HL-60 (cell line): ENCODE measurements at regions not wholly inside any gene's neighbourhood (a gene's known extent, or its start where the extent isn't known, plus 50 kb on each side); places are given as distances from the start of the nearest gene placed in this dataset.

ENCODE experiments used
- DNase-seq, 2 experiments: peaks; one replicate each; pipeline ENCODE4 v3.0.0-alpha.2; 2010 to 2020; ENCODE audit warnings: low read depth in 1 of 2, low spot score in 1 of 2
- H3K27ac ChIP-seq: fragments of 250-450 bp; sonication (Bioruptor Pico); replicated peaks from 2 replicates; pipeline ENCODE4 v1.5.1; 2020; ENCODE audit warnings: mild to moderate bottlenecking, moderate library complexity
- H3K27me3 ChIP-seq: fragments of 250-450 bp; sonication (Bioruptor Pico); 2 replicates; pipeline ENCODE4 v1.5.1; 2021; ENCODE audit warnings: mild to moderate bottlenecking, moderate library complexity; ENCODE audit not compliant: insufficient read depth, poor library complexity, severe bottlenecking
- H3K4me3 ChIP-seq: replicated peaks from 2 replicates; pipeline ENCODE4 v1.5.1; 2011; ENCODE audit warnings: mild to moderate bottlenecking, control low read depth, low read length; ENCODE audit not compliant: insufficient read depth
- GABPA ChIP-seq: IDR thresholded peaks from 2 replicates; pipeline ENCODE4 v1.6.1; 2012; ENCODE audit warnings: low read depth
- POLR2AphosphoS5 ChIP-seq: IDR thresholded peaks from 2 replicates; pipeline ENCODE4 v1.6.1; 2012; ENCODE audit warnings: low read depth
- SPI1 ChIP-seq: IDR thresholded peaks from 2 replicates; pipeline ENCODE4 v1.6.1; 2012; ENCODE audit warnings: low read depth, mild to moderate bottlenecking, borderline replicate concordance
- TF ChIP-seq, protein P1 (sequence below): IDR thresholded peaks from 2 replicates; pipeline ENCODE4 v1.6.1; 2012; ENCODE audit warnings: low read depth; ENCODE audit not compliant: insufficient replicate concordance
- TF ChIP-seq, protein P2 (sequence below): IDR thresholded peaks from one replicate; pipeline ENCODE4 v1.5.1; 2011; ENCODE audit warnings: low read length, control low read depth, inconsistent platforms; ENCODE audit not compliant: insufficient read depth

DNA sequence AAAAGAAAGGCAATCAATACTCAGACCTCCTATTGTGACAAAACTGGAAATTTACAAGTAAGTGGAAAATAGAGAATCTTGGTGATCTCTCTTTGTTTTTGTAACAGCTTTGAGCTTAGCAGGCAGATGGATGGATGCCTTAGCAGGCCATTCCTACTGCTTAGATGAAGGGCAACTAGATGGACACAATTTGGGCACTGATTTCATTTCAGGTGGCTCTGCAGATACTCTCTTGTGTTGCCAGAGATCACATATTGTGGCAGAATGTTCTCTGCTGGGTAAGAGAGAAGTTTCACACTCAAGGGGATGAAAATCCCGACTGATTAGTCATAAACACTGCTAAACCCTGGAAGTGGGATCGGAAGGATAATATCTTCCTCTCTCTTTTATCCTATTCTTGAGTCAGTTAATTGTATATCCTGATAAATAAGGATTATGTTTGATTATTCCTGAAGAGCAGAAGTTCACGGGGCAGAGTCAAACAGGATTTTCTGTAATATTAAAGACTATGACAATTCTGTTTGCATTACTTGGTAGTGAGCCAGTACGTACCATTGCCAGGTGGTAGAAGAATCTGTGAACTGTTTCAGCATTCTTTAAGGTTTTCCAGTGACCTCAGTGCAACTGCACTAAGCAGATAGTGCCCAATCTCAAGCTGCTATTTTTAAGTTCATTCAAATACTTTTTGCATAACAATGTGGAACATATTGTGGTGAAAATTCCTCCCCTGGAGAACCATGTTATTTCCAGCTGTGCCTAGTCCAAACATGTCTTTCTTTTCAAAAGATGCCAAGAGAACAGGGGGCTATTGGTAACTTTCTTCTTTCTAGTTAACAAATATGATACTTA lies 974.3 kb downstream of the FSTL5 start:
- no peak for DNase-seq
- Histone ChIP-seq H3K27me3 (no peaks in the 10 kb centered on the region), H3K4me3 (no peak overlapping the region), H3K27ac (no peak overlapping the region)
- TF ChIP-seq, protein P1, sequence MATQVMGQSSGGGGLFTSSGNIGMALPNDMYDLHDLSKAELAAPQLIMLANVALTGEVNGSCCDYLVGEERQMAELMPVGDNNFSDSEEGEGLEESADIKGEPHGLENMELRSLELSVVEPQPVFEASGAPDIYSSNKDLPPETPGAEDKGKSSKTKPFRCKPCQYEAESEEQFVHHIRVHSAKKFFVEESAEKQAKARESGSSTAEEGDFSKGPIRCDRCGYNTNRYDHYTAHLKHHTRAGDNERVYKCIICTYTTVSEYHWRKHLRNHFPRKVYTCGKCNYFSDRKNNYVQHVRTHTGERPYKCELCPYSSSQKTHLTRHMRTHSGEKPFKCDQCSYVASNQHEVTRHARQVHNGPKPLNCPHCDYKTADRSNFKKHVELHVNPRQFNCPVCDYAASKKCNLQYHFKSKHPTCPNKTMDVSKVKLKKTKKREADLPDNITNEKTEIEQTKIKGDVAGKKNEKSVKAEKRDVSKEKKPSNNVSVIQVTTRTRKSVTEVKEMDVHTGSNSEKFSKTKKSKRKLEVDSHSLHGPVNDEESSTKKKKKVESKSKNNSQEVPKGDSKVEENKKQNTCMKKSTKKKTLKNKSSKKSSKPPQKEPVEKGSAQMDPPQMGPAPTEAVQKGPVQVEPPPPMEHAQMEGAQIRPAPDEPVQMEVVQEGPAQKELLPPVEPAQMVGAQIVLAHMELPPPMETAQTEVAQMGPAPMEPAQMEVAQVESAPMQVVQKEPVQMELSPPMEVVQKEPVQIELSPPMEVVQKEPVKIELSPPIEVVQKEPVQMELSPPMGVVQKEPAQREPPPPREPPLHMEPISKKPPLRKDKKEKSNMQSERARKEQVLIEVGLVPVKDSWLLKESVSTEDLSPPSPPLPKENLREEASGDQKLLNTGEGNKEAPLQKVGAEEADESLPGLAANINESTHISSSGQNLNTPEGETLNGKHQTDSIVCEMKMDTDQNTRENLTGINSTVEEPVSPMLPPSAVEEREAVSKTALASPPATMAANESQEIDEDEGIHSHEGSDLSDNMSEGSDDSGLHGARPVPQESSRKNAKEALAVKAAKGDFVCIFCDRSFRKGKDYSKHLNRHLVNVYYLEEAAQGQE = no peak
- TF ChIP-seq GABPA (no peak), POLR2AphosphoS5 (no peak), SPI1 (no peak)
- TF ChIP-seq, protein P2, sequence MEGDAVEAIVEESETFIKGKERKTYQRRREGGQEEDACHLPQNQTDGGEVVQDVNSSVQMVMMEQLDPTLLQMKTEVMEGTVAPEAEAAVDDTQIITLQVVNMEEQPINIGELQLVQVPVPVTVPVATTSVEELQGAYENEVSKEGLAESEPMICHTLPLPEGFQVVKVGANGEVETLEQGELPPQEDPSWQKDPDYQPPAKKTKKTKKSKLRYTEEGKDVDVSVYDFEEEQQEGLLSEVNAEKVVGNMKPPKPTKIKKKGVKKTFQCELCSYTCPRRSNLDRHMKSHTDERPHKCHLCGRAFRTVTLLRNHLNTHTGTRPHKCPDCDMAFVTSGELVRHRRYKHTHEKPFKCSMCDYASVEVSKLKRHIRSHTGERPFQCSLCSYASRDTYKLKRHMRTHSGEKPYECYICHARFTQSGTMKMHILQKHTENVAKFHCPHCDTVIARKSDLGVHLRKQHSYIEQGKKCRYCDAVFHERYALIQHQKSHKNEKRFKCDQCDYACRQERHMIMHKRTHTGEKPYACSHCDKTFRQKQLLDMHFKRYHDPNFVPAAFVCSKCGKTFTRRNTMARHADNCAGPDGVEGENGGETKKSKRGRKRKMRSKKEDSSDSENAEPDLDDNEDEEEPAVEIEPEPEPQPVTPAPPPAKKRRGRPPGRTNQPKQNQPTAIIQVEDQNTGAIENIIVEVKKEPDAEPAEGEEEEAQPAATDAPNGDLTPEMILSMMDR = no peak

DNA sequence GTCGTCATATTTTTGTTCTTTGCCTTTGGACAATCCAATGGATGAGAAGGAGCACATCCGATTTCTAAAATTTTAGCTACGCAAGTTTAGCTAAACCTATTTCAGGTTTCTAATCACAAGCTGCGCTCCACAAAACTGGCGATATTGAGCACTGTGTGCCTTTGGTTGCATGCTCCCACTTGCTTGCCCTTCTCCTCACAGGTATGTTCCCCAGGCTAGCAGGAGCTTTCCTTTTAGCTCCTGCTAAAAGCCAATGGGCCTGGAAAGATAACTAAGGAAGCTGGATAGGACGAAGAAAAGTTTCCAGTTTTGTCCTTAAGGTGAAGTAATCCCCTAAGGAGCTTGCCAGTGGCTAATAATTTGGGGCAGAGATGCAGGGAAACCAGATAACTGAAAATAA lies 975.2 kb downstream of the FSTL5 start:
- DNase-seq = no peak
- Histone ChIP-seq H3K4me3 (no peak overlapping the region), H3K27ac (no peak overlapping the region), H3K27me3 (no peaks in the 10 kb centered on the region)
- TF ChIP-seq, protein P1 = no peak
- no peak for TF ChIP-seq GABPA

DNA sequence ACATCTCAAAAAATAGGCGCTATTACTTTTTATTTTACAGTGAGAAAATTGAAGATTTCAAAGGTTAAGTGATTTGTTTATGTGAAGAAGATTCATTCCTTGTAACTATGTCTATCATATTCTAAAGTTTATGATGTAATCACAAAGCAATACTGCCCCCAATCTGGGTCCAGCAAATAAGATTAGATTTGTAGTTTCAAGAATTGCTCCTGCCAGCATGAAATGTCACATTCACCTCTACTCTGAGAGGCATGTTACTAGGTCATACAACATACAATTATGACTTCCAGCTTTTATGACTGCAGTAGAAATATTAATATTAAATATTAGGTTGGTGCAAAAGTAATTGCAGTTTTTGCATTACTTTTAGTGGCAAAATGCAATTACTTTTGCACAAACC lies 976.2 kb downstream of the FSTL5 start:
- TF ChIP-seq, protein P1 = no peak
- no peak for TF ChIP-seq GABPA
- no peak for DNase-seq
- H3K27me3 ChIP-seq = no peaks in the 10 kb centered on the region
- no peak overlapping the region for H3K27ac ChIP-seq
- no peak overlapping the region for H3K4me3 ChIP-seq

DNA sequence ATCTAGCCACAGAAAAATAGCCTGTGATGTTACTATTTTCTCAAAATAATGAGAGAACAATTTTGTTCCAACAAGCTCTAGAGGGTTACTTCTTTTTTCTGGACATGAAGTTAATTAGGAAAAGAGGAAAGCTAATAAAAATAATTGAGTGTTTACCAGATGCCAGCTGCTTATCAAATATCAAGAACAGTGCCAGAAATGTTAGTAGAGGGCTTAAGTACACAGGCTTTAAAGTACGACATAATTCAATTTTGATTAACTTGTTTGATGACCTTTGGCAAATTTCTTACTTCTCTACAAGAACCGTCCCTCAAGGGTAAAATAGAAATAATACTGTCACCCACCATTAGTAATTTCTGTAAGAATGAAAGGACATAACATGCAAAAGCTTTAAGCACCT lies 977.0 kb downstream of the FSTL5 start:
- Histone ChIP-seq H3K27me3 (no peaks in the 10 kb centered on the region), H3K27ac (no peak overlapping the region), H3K4me3 (no peak overlapping the region)
- DNase-seq = no peak
- TF ChIP-seq POLR2AphosphoS5 (no peak), GABPA (no peak), SPI1 (no peak)
- TF ChIP-seq, protein P1 = no peak
- TF ChIP-seq, protein P2 = no peak
